EH (cell line): ENCODE measurements at regions not wholly inside any gene's neighbourhood (a gene's known extent, or its start where the extent isn't known, plus 50 kb on each side); places are given as distances from the start of the nearest gene placed in this dataset.
"Not testable (repeated sequence)": the region's sequence is repeated elsewhere in the genome, so short reads cannot be mapped to it uniquely, and the experiment has no call there.

ENCODE experiments used
- DNase-seq: peaks from one replicate; pipeline ENCODE4 v3.0.0-alpha.2; 2015; ENCODE audit warnings: low read depth

DNA sequence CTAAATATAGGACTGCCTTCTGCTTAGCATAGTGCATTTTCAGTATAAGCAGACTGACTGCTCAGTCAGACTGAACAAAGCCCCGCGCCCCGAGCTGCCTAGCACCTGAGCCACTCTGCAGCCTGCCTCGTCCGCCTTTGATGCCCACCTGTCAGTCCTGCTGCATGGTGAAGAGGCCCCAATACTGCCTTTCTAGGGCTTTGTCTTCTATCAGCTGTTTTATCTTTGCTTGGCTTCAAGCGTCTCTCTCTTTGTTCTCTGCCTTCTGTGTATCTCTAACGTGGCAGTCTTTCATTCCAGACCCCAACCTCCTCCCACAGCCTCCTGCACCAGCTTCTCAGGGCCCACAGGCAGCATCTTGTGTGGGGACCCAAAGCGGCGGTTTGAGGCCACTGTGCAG is 1001.0 kb downstream of the VRK1 start:
- no peak for DNase-seq

DNA sequence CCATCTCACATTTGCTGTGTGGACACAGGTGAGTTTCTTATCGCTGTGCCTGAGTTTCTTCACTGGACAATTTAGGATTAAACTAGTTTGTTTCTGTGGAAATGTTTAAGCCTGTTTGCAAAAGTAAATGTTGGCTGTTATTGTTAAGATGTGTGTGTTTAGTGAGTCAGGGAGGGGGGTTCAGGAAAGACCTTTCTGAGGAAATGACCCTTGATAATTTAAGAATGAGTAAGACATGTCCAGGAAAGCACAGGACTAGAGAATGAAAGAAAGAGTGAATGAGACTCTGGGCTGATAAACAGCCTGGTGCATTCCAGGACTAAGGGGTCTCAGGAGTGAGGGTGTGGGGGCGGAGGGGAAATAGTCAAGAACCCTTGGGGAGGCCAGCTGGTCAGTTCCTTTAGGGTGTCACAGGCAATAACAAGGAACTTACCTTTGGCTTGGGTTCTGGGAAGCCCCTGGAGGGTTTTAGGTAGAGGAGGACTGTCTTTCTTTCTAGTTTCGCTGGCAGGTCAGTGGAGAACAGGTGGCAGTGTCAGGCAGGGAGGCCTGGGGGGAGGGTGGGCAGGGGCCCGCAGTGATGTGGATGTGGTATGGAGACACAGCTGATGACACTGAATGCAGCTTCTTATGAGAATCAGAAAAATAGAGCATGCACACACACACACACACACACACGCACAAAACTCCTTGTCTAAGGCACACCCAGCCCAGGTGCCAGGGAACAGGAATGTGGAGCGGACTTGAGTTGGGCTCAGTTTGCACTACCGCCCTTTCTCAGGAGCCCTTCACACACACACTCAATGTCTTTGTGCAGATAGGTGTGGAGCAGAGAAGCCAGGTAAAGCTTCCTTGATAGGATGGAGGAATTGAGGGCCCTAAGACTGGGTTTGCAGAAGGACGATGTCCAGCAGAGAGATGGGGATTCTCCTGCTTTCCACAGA is 1005.5 kb downstream of the VRK1 start:
- DNase-seq, result no peak

DNA sequence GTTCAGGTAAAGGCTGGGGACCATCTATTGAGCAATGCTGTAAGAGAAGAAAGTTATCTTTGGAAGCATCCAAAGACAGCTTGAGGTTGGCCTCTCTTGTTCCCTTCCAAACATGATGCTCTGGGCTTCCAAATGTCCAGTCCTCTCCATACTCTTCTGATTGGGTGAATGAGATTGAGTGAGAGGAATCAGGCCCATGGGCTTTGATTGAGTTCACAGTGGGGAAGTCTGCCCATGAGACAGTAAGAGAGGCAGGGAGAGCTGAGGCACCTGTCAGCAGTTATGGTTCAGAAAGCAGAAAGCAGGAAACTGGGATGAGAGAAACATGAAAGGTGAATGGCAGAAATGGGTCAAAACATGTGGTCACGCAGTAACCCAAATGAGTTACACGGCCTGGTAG is 1006.9 kb downstream of the VRK1 start:
- no peak for DNase-seq

DNA sequence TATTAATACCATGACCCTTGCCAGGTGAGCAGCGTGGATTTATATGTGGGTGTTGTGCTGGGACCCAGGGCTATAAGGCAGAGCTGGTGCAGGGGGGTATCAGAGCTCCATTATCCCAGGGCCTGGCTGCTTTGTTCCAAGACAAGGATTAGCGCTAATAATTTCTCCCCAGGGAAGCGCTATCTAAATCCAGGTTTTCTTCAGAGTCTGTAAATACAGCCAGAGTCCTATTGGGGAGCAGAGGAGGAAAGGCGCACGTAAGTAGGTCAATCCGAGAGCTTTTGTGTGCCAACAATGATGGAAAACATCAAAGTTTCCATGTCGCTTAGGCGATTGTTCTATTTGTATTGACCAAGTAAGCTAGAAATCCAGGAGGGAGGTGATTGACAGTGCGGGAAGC is 1009.7 kb downstream of the VRK1 start:
- DNase-seq, result no peak

DNA sequence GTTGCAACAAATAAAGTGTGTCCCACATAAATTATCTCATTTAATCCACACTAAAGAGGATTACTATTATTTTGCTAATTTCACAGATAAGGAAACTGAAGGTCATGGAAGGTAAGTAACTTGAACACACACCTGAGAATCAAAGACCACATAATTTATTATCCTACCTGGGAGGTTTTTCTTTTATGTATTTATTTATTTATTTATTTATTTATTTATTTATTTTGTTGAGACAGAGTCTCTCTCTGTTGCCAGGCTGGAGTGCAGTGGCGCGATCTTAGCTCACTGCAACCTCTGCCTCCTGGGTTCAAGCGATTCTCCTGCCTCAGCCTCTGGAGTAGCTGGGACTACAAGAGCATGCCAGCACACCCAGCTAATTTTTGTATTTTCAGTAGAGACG is 1011.4 kb downstream of the VRK1 start:
- DNase-seq, result not testable (repeated sequence)

DNA sequence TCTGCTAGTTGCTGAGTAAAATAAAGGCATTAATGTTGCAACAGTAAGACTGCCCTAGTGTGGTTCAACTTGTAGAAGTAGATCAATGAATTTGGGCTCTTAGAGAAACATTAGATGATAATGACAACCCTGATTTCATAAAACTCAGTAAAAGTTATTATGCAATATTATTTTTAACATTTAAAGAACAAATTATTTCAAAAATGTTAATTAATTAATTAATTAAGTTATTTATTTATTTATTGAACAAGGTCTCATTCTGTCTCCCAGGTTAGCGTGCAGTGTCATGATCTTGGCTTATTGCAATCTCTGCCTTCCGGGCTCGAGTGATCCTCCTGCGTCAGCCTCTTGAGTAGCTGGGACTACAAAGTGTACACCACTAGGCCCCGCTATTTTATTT is 1016.4 kb downstream of the VRK1 start:
- no peak for DNase-seq

DNA sequence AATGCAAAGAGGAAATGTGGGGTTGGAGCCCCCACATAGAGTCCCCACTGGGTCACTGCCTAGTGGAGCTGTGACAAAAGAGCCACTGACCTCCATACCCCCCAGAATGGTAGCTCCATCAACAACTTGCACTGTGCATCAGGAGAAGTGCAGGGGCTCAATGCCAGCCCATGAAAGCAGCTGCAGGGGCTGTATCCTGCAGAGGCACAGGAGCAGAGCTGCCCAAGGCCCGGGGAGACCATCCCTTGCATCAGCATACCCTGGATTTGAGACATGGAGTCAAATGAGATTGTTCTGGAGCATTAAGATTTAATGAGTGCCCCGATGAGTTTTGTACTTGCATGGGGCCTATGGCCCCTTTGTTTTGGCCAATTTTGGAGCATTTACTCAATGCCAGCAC is 1023.6 kb downstream of the VRK1 start:
- DNase-seq, result no peak

DNA sequence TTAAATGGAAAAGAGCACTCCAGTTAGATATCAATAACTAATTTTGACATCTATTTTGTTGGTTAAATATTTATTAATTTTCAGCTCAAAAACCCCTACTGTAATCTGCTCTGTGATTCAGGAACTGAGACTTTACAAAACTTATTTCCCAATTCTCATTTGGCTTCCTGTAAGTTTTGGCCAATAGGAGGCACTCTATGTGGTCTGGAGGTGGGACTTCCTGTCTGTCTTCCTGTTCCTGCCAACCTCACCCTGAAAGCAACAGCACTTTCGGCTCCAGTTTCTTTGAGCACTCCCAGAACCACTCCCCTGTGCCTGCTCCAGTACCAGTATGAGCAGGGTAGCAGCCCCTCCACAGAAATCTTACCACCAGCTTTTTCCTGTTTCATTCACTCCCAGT is 1027.0 kb downstream of the VRK1 start:
- no peak for DNase-seq

DNA sequence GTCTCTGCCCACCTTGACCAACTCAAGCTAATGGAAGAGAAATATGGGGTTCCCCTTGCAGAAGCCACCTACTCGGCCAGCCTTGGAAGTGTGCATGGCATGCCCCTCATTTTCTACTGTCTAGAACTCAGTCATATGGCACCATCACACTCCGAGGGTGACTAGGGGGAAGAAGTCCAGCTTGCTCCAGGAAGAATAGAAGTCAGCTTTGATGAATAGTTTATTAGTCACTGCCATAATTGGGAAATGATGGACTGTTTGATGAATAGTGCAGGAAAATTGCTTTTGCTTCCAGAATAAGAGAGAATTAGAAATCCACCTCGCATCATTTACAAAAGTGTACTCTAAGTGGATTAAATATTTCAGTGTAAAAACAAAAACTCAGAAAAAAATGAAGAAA is 1030.6 kb downstream of the VRK1 start:
- no peak for DNase-seq

DNA sequence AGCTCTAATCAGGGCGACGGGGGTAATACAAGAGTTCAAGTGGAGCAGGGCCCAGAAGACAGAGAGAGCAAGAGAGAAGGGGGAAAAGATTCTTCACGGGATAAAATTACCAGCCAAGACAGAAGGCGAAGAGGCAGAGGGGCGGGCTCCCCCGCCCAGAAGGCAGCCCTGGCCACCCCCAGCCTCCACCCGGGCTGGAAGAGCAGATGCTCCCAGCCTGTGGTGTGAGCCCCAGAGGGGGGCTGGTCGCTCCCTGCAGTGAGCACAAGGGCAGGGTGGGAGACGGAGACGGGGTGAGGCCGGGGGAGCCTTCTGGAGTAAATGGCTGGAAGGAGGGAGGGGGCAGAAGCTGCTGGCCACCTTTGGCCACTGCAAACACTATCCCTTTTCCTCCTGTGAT is 1035.6 kb downstream of the VRK1 start:
- no peak for DNase-seq

DNA sequence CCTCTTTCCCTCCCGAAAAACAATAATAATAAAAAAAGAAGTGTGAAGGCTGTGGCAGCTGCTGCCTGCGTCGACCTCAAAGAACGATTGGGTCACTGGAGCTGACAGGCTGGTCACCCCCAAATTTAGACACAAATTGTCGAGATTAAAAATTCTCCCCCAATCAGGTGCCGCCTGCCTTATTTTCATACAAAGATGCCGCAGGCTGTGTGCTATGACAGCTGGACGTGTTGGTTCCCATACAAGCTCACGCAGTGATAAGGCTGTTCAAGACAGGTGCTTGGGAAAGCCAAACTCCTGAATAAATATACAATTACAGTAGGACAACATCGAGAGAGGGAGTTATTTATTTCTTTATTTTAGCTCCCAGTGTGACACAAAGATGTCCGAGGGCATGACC is 1041.8 kb downstream of the VRK1 start:
- no peak for DNase-seq

DNA sequence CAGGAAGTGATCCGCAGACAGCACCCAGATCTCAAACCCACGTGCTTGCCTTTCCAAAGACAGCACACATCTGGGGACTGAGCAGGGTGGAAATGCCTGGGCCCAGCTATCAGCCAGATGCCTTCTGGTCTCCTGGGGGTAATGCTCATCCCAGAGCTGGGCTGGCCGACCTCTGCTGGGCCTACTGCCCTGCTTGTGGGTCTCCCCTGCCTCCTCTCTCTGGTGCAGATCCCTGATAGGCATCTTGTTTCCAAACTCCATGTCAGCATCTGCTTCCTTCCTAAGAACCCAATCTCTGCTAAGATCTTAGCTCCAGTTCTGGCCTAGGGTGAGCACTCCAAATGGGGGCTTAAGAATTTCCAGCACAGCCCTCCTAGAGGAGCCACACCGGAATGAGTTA is 1043.0 kb downstream of the VRK1 start:
- no peak for DNase-seq

DNA sequence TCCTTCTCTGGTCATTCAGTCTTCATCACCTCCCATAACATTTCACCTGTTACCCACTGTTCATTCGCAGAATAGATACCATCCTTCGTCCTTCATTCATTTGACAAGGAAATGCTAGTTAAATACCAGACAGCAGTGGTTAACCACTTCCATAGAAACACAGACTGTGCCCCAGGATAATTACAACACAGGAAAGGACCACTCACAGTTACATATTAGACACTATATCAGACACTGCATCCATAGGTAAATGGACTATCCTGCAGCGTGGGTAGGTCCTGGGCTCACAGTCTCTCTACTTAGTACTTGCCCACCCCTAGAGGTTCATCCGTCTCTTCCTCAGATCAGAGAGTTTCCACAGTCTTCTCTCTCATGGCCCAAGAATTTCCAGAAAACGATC is 1044.6 kb downstream of the VRK1 start:
- no peak for DNase-seq

DNA sequence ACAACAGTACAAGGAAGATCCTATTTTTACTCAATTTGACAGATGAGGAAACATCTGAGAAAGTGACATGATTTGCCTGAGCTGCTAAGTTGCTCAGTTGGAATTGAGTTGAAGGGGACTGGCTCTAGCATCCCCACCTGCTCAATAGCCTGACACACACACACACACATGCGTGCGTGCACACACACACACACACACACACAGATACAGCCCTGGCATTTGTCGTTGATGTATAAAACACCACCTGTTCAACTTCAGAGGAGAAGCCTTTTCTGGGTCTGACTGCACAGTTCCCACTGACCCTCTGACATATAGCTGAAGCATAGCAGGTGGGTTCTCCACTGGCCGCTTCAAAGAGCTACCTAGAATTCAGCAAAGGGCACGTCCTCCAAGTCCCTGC is 1045.9 kb downstream of the VRK1 start:
- DNase-seq, result no peak

DNA sequence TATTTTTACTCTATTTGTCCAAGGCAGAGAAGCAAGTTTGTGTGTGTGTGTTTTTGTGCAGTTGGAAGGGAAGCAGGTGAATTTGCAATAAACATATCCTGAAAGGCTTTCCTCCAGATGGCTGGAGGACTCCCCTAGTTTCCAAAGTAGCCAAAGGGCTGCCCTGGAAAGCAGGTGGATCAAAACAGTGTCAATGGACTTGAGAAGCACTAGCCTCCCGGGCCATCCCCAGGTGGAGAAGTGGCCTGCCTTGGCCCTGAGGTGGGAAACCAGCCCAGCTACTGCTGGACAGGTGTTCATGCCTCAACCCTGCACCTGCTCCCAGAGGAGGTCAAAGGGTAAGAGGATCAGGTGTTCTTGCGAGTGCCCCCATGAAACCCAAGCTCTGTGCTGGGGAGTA is 1046.9 kb downstream of the VRK1 start:
- no peak for DNase-seq

DNA sequence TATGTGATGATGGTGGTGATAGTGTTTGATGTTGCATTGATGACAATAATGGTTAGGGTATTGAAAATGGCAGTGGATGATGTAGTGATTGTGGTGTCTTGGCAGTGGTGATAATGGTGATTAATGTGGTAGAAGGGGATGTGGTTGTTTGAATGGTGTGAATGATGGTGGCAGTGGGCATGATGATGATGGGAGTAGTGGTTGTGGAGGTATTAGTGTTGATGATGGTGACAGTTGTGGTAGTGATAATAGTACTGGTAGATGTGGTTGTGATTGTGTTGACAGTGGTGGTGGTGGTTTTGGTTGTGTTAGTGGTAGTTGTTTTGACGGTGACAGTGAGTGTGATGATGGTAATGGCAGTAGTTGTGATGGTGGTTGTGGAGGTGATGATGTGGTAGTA is 1049.0 kb downstream of the VRK1 start:
- DNase-seq, result no peak

DNA sequence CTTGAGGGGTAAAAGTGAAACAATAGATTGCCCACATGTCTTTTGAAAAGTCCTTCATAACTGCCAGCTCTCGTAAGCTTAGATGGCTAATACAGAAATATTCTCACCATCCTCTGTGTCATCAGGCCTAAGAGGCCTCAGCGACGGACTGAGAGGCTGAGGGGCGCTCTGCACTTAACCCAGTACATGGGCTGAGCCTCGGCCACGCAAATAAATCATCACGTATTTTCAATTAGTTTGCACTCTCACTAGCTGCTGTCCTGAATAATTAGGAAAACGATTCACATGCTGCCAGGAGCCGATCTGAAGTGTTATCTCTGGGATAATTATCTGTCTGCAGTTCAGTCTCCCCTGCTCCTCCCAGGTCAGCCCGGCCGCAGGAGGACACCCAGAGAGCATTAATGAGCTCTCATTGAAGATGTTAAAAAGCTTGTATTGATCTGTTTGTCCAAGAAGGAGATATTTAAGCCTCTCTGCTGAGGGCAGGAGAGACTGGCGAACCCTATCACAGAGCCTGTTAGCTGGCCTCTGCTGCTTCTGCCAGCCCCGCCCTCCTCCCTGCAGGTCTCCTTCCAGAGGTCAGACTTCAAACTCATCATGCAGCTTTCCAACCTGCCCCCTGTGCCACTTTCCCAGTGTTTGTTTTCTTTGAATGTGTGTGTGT is 1051.3 kb downstream of the VRK1 start:
- no peak for DNase-seq

DNA sequence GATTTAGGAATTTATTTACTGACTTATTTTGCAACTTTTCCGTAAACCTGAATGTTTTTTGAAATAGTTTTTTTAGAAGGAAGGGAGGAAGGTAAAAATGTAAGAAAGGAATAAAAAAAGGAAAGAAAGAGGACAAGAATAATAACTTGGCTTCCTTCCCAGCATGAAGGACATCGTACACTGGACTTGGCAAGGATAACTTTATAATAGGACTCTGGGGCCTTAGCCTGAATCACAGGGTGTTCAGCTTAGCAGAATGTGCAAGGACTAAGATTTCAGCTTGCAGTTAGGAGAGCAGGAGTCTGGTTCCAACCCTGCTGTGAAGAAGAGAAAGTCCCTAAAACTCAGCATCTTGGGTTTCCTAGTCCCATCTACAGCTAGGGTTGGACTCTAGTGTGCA is 1053.3 kb downstream of the VRK1 start:
- no peak for DNase-seq

DNA sequence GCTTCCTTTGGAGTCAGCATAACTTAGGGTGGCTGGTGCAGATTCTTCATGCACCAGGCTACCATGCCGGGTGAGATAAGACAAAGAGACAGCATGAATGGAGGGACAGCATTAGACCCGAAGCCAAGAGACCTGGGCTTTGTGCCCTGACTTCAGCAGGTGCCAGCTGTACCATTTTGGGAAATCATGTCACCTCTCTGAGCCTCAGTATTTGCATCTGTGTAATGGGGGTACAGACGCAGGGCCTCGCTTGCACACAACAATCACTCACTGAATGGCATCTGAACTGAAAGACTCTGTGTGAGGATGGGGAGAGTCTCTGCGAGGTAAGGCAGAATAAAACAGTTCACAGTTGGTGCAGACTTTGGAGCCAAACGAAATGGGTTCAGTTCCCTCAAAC is 1053.7 kb downstream of the VRK1 start:
- no peak for DNase-seq

DNA sequence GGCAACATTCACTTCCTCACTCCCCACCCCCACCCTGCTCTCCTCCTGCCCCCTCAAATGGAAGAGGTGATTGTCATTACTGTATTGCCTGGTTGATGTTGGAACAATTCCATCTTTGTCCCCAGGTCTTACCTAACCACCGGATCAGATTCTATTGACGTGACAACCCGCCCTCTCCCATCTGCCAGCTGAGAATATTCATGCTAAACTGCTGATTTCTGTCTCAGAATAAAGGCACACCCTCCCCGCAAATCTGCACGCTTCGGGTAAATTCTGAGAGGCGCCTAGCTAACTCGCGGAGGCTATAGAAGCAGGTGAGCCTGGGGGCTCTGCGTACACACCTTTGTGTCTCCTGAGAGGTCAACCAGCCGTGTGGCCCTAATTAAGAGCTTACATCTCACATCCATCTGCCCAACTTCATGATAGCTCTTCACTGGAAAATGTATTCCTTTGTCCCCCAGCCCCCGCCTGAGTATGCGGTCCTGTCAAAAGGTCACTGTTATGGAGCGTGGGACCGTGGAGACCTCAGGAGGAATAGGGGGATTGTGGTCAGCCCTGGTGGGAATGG is 1054.3 kb downstream of the VRK1 start:
- no peak for DNase-seq

DNA sequence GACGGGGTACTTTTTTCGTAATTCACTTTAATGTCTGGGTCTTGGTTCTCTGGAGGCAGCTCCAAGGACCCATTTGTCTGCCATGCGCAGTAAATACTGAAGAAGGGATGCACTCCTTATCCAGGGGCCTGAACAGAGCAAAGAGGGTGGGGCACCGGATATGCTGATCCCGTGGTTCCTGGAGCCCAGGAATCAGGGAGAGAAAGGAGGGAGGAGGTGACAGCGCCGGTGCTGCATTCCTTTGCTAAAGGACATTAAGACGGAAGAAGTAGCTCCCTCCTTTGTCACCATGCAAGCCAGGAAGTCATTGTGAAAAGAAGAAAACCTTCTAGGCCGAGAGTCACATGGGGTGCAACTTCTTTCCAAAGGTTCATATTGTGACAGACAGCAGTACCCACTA is 1057.7 kb downstream of the VRK1 start:
- no peak for DNase-seq

DNA sequence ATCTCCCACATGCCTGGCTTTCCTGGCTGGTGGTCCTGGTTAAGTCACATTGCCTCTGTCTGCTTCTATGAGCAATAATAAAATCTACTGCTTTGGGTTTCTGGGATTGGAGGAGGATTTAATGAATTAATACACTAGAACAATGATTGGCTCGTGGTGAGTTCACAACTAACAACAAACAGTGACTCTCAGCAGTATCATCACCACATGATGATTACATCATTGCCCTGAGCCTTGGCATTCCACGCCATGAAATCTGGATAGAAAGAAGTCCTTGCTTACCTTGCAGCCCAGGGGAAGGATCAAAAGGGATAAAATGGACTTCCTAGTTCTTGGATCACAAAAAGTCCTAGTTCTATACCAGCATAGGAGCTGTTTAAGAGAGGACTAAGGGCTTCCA is 1069.0 kb downstream of the VRK1 start:
- no peak for DNase-seq

DNA sequence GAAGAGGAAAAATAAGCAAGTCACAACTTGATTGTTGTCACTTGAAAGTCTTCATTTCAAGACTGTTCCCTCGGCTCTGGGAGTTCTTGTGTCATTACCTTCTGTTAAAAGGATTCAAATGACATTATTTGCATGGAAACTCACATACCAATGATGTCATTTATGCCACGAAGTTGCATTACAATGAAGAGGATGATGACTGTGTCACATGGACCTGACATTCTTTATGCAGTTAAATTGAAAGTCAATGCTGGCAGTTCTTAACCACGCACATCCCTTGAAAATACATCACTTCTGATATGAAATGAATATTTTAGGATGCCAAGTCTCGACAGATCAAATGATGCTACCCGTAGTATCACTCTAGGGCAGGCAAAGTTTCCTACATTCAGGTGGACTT is 1069.5 kb downstream of the VRK1 start:
- DNase-seq, result no peak
